ENCODE measurements at regions not wholly inside any gene's neighbourhood (a gene's known extent, or its start where the extent isn't known, plus 50 kb on each side); places are given as distances from the start of the nearest gene placed in this dataset.

- no peaks in the 10 kb centered on the region for H3K4me1 ChIP-seq (ENCODE audit: control insufficient read depth in 4 of 4, insufficient read depth in 4 of 4, low read length in 3 of 4)
- H3K9me3 ChIP-seq (ENCODE audit: control insufficient read depth in 4 of 4, low read length in 3 of 4), result peaks cover 0 to 10% (median 8%) of the 10 kb centered on the region in 4 donors
- no peaks in the 10 kb centered on the region for H3K36me3 ChIP-seq (ENCODE audit: control insufficient read depth in 4 of 4, insufficient read depth in 3 of 4, low read depth in 1 of 4, low read length in 3 of 4)
- H3K9ac ChIP-seq (ENCODE audit: low read depth in 1 of 2, low read length in 2 of 2), result no peak overlapping the region
- DNase-seq (ENCODE audit: low spot score), result no peak
- TF ChIP-seq, protein P1, sequence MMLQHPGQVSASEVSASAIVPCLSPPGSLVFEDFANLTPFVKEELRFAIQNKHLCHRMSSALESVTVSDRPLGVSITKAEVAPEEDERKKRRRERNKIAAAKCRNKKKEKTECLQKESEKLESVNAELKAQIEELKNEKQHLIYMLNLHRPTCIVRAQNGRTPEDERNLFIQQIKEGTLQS (IDR thresholded peaks at IDR 0.05), result no peak
- TF ChIP-seq FOXA2 (IDR thresholded peaks at IDR 0.05), result no peak
- TF ChIP-seq SP1 (IDR thresholded peaks at IDR 0.05), result no peak
- no peak for TF ChIP-seq RAD21 (IDR thresholded peaks at IDR 0.05)
- TF ChIP-seq TAF1 (conservative IDR thresholded peaks at IDR 0.05), result no peak
- no peak for TF ChIP-seq EGR1 (IDR thresholded peaks at IDR 0.05; ENCODE audit: low read depth in 2 of 2)
- TF ChIP-seq GABPA (IDR thresholded peaks at IDR 0.05 in 1 of 2, conservative IDR thresholded peaks at IDR 0.05 in 1 of 2), result no peak
- TF ChIP-seq, protein P2, sequence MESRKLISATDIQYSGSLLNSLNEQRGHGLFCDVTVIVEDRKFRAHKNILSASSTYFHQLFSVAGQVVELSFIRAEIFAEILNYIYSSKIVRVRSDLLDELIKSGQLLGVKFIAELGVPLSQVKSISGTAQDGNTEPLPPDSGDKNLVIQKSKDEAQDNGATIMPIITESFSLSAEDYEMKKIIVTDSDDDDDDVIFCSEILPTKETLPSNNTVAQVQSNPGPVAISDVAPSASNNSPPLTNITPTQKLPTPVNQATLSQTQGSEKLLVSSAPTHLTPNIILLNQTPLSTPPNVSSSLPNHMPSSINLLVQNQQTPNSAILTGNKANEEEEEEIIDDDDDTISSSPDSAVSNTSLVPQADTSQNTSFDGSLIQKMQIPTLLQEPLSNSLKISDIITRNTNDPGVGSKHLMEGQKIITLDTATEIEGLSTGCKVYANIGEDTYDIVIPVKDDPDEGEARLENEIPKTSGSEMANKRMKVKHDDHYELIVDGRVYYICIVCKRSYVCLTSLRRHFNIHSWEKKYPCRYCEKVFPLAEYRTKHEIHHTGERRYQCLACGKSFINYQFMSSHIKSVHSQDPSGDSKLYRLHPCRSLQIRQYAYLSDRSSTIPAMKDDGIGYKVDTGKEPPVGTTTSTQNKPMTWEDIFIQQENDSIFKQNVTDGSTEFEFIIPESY (IDR thresholded peaks at IDR 0.05), result no peak
- no peak for TF ChIP-seq HNF4G (IDR thresholded peaks at IDR 0.05)
- TF ChIP-seq, protein P3, sequence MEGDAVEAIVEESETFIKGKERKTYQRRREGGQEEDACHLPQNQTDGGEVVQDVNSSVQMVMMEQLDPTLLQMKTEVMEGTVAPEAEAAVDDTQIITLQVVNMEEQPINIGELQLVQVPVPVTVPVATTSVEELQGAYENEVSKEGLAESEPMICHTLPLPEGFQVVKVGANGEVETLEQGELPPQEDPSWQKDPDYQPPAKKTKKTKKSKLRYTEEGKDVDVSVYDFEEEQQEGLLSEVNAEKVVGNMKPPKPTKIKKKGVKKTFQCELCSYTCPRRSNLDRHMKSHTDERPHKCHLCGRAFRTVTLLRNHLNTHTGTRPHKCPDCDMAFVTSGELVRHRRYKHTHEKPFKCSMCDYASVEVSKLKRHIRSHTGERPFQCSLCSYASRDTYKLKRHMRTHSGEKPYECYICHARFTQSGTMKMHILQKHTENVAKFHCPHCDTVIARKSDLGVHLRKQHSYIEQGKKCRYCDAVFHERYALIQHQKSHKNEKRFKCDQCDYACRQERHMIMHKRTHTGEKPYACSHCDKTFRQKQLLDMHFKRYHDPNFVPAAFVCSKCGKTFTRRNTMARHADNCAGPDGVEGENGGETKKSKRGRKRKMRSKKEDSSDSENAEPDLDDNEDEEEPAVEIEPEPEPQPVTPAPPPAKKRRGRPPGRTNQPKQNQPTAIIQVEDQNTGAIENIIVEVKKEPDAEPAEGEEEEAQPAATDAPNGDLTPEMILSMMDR (IDR thresholded peaks at IDR 0.05; ENCODE audit: low read depth, low read length, missing input control), result no peak
- TF ChIP-seq JUND (IDR thresholded peaks at IDR 0.05), result no peak
- no peak for TF ChIP-seq NR2F2 (IDR thresholded peaks at IDR 0.05)
- TF ChIP-seq MAX (IDR thresholded peaks at IDR 0.05), result no peak
- TF ChIP-seq, protein P4, sequence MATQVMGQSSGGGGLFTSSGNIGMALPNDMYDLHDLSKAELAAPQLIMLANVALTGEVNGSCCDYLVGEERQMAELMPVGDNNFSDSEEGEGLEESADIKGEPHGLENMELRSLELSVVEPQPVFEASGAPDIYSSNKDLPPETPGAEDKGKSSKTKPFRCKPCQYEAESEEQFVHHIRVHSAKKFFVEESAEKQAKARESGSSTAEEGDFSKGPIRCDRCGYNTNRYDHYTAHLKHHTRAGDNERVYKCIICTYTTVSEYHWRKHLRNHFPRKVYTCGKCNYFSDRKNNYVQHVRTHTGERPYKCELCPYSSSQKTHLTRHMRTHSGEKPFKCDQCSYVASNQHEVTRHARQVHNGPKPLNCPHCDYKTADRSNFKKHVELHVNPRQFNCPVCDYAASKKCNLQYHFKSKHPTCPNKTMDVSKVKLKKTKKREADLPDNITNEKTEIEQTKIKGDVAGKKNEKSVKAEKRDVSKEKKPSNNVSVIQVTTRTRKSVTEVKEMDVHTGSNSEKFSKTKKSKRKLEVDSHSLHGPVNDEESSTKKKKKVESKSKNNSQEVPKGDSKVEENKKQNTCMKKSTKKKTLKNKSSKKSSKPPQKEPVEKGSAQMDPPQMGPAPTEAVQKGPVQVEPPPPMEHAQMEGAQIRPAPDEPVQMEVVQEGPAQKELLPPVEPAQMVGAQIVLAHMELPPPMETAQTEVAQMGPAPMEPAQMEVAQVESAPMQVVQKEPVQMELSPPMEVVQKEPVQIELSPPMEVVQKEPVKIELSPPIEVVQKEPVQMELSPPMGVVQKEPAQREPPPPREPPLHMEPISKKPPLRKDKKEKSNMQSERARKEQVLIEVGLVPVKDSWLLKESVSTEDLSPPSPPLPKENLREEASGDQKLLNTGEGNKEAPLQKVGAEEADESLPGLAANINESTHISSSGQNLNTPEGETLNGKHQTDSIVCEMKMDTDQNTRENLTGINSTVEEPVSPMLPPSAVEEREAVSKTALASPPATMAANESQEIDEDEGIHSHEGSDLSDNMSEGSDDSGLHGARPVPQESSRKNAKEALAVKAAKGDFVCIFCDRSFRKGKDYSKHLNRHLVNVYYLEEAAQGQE (IDR thresholded peaks at IDR 0.05), result no peak
- no peak for TF ChIP-seq RXRA (IDR thresholded peaks at IDR 0.05)
- no peak for TF ChIP-seq HNF4A (conservative IDR thresholded peaks at IDR 0.05)
- no peak for TF ChIP-seq YY1 (IDR thresholded peaks at IDR 0.05)
- H3K27me3 ChIP-seq (ENCODE audit: control insufficient read depth in 4 of 4, insufficient read depth in 4 of 4, low read length in 3 of 4), result peaks cover 0 to 3% (median 0%) of the 10 kb centered on the region in 4 donors
- no peak overlapping the region for H3K4me3 ChIP-seq (ENCODE audit: low read depth in 1 of 3, low read length in 3 of 3)
- H3K27ac ChIP-seq (ENCODE audit: low read depth in 1 of 2, low read length in 2 of 2), result no peak overlapping the region
- WGBS, result 82% methylated on average over 32 of the region's 32 CpGs
Observed at GRCh38 chr16:86869288-86870022, 291.1 kb downstream of the FOXL1 start.

Data from liver (tissue), 8 donors.